Thyroid gland (tissue), 4 donors: ENCODE measurements at regions not wholly inside any gene's neighbourhood (a gene's known extent, or its start where the extent isn't known, plus 50 kb on each side); places are given as distances from the start of the nearest gene placed in this dataset.

ENCODE experiments used
- DNase-seq, 2 donors: peaks; one replicate each; pipeline ENCODE4 v3.0.0-alpha.2; 2019
- H3K27ac ChIP-seq, 3 donors: fragments of 200-600 bp; sonication (generic); 1 replicate in 2 of 3; 2 replicates in 1 of 3; pipeline ENCODE4 v1.5.1; 2016 to 2019; ENCODE audit warnings: mild to moderate bottlenecking in 1 of 3, moderate library complexity in 1 of 3
- H3K27me3 ChIP-seq: fragments of 200-600 bp; sonication (generic); one replicate; pipeline ENCODE4 v1.5.1; 2019
- H3K36me3 ChIP-seq, 2 donors: fragments of 200-600 bp; sonication (generic); one replicate each; pipeline ENCODE4 v1.5.1; 2016 to 2019
- H3K4me1 ChIP-seq, 2 donors: fragments of 200-600 bp; sonication (generic); one replicate each; pipeline ENCODE4 v1.5.1; 2017 to 2019
- H3K4me3 ChIP-seq, 3 donors: fragments of 200-600 bp; sonication (generic); replicated peaks in 1 of 3; 1 replicate in 2 of 3; 2 replicates in 1 of 3; pipeline ENCODE4 v1.5.1; 2016; ENCODE audit warnings: mild to moderate bottlenecking in 1 of 3
- H3K9me3 ChIP-seq: fragments of 200-600 bp; sonication (generic); one replicate; pipeline ENCODE4 v1.5.1; 2017
- CTCF ChIP-seq, 6 experiments: fragments of 200-600 bp in 3 of 6; fragments of 450-650 bp in 3 of 6; sonication (generic) in 3 of 6; IDR thresholded peaks; one replicate each; pipeline ENCODE4 v1.5.1; 2016 to 2019; ENCODE audit warnings: antibody characterized with exemption in 6 of 6, mild to moderate bottlenecking in 2 of 6, inconsistent platforms in 1 of 6, moderate library complexity in 1 of 6
- POLR2A ChIP-seq, 2 donors: fragments of 450-650 bp; IDR thresholded peaks; one replicate each; pipeline ENCODE4 v1.6.1; 2017; ENCODE audit warnings: antibody characterized with exemption in 2 of 2, mild to moderate bottlenecking in 2 of 2, moderate library complexity in 1 of 2
- WGBS, 2 donors: methylation state at CpG; one replicate each; pipeline ENCODE4 v1.1.5; 2017; 5-methylcytosine and 5-hydroxymethylcytosine counted together
- intact Hi-C: fragments of 100-400 bp; cut with DNase I; formaldehyde crosslinking; loops from one replicate; pipeline ENCODE4 v1.15.1; 2023

DNA sequence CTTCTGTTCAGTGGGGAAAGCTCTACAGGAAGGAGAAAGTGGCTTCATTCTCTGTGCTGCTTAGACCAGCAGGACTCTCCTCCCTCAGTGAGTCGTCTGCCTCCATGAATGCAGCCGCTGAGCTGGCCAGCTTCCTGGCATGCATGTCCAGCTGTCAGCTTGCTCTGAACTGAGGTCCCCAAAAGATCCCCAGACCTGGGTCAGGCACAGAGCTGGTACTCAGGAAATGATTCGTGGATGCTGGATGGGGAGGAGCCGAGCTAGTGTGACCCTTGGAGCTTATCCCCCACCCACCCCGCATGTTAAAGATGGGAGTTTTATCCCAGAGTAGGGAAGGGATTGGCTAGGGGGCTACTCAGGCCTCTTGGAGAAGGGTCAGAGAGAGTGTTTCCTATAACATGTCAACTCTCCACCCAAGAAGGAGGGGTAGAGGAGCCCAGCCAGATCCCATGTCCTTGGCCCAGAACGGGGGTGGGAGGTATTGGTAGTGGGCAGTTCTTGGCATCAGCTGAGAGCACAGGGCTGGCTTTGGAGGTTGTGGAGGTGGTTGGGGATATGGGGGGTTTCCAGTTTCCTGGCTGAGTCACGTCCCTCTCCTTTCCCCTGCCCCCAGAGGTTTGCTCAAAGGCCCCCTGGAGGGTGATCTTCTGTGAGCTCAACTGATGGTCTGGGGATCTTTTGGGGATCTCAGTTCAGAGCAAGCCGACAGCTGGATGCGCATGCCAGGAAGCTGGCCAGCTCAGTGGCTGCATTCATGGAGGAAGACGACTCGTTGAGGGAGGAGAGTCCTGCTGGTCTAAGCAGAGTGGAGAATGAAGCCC is 110.1 kb downstream of the FOXD2 start:
- TF ChIP-seq CTCF (IDR thresholded peaks at IDR 0.05) (no peak), POLR2A (IDR thresholded peaks at IDR 0.05) (no peak)
- Histone ChIP-seq H3K4me3 (no peak overlapping the region), H3K27me3 (no peaks in the 10 kb centered on the region)

GRCh38 chr1:47548637-47549036 is 110.8 kb downstream of the FOXD2 start:
- DNase-seq, result no peak
- no peak for TF ChIP-seq CTCF (IDR thresholded peaks at IDR 0.05)
- TF ChIP-seq POLR2A (IDR thresholded peaks at IDR 0.05), result no peak
- H3K27ac ChIP-seq, result no peak overlapping the region
- peaks cover 15 to 27% of the 10 kb centered on the region in 2 donors for H3K4me1 ChIP-seq
- WGBS, 2 donors, result 74 to 76% methylated on average over 2 of the region's 2 CpGs
- H3K27me3 ChIP-seq, result no peaks in the 10 kb centered on the region
- no peaks in the 10 kb centered on the region for H3K9me3 ChIP-seq
- no peaks in the 10 kb centered on the region for H3K36me3 ChIP-seq
- intact Hi-C loops, result no loop called here
- H3K4me3 ChIP-seq, result no peak overlapping the region

More for the DNA sequence above, 110.1 kb downstream of the FOXD2 start:
- no peak for DNase-seq
- Histone ChIP-seq H3K9me3 (no peaks in the 10 kb centered on the region), H3K4me1 (peaks cover 15 to 27% of the 10 kb centered on the region in 2 donors), H3K36me3 (no peaks in the 10 kb centered on the region), H3K27ac (no peak overlapping the region)
- 68 to 75% methylated on average over 9 to 11 of the region's 11 CpGs for WGBS, 2 donors
- intact Hi-C loops, result no loop called here

DNA sequence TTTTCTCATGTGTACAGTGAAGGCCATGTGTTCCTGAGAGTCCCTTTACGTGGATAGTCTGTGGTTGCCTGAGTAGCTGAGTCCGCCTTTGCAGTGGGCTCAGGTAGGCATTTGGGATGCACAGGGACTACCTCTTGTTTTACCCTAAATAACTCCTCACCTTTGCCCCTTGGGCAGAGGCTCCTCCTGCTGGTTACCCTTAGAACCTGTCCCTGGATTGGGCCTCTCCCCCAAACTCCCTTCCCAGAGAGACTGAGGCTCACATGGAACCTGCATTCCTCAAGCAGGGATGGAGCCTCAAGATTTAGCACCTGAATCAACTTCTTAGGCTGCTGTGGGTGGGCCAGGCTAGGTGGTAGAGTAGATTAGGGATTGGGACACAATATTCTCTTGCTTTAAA is 111.7 kb downstream of the FOXD2 start:
- no peak overlapping the region for H3K27ac ChIP-seq
- H3K4me1 ChIP-seq, result peaks cover 15 to 27% of the 10 kb centered on the region in 2 donors
- DNase-seq, result no peak
- no peak for TF ChIP-seq POLR2A (IDR thresholded peaks at IDR 0.05)
- TF ChIP-seq CTCF (IDR thresholded peaks at IDR 0.05), result no peak
- intact Hi-C loops, result no loop called here
- WGBS, 2 donors, result 96 to 100% methylated on average over 2 of the region's 2 CpGs
- no peak overlapping the region for H3K4me3 ChIP-seq
- H3K27me3 ChIP-seq, result no peaks in the 10 kb centered on the region
- H3K9me3 ChIP-seq, result no peaks in the 10 kb centered on the region
- no peaks in the 10 kb centered on the region for H3K36me3 ChIP-seq

DNA sequence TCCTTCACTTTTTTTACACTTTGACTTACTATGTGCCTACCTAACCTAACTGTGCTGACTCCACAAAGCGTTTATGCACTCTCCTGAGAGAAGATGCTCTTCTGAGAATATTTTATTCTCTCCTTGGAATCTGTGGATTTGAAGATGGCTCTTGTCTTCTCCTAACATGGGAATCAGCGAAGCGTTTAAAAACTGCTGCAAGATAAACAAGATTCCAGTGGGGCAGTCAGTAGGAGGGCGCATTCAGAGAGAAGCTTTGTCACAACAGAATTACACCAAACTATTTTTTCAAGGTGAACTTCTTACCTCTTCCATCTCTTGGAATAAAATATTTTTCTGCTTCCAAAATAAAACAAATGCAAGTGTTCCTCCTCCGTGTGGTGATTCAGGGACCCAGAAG is 113.1 kb downstream of the FOXD2 start:
- Histone ChIP-seq H3K4me1 (peaks cover 15 to 38% of the 10 kb centered on the region in 2 donors), H3K36me3 (no peaks in the 10 kb centered on the region), H3K9me3 (no peaks in the 10 kb centered on the region), H3K4me3 (no peak overlapping the region), H3K27ac (peak overlapping the region in 1 of 3 donors; percentile 60), H3K27me3 (no peaks in the 10 kb centered on the region)
- DNase-seq, result no peak
- no peak for TF ChIP-seq CTCF (IDR thresholded peaks at IDR 0.05)
- no peak for TF ChIP-seq POLR2A (IDR thresholded peaks at IDR 0.05)
- intact Hi-C loops, result no loop called here
- WGBS, 2 donors, result 50 to 56% methylated on average over 5 of the region's 5 CpGs

DNA sequence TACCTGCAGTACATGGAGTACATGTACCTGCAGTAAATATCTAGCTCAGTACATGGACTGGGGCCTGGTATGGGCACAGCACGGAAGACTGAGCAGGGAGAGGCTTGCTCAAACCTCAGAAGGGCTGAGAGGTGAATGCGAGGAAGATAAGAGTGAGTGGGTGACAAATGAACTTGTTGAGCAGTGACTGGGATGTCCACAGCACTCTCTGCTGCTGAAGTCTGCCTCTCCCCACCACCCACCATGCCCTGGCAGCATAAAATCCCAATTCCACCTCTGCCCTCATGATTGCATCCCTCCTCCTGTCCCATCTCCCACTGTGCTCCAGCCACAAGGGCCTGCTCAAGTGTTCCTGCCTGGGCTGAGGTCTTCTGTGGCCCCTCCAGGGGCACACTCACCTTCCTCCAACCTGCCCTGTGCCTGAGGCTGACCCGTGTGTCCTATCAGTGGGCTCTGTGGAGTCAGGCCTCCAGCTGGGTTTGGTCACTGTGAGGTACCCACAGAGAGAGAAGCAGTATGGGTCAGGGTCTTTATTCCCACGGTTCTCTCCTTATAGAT is 114.2 kb downstream of the FOXD2 start:
- no peak overlapping the region for H3K4me3 ChIP-seq
- peak; percentile 15 to 23 for DNase-seq
- peaks cover 15 to 46% of the 10 kb centered on the region in 2 donors for H3K4me1 ChIP-seq
- no peak for TF ChIP-seq CTCF (IDR thresholded peaks at IDR 0.05)
- TF ChIP-seq POLR2A (IDR thresholded peaks at IDR 0.05), result no peak
- H3K36me3 ChIP-seq, result no peaks in the 10 kb centered on the region
- H3K27me3 ChIP-seq, result no peaks in the 10 kb centered on the region
- WGBS, 2 donors, result 48 to 59% methylated on average over 4 of the region's 4 CpGs
- peak overlapping the region in 1 of 3 donors; percentile 60 for H3K27ac ChIP-seq
- no peaks in the 10 kb centered on the region for H3K9me3 ChIP-seq
- intact Hi-C loops, result no loop called here
